ENCODE measurements at regions not wholly inside any gene's neighbourhood (a gene's known extent, or its start where the extent isn't known, plus 50 kb on each side); places are given as distances from the start of the nearest gene placed in this dataset.
"Not testable (repeated sequence)": the region's sequence is repeated elsewhere in the genome, so short reads cannot be mapped to it uniquely, and the experiment has no call there.

DNA sequence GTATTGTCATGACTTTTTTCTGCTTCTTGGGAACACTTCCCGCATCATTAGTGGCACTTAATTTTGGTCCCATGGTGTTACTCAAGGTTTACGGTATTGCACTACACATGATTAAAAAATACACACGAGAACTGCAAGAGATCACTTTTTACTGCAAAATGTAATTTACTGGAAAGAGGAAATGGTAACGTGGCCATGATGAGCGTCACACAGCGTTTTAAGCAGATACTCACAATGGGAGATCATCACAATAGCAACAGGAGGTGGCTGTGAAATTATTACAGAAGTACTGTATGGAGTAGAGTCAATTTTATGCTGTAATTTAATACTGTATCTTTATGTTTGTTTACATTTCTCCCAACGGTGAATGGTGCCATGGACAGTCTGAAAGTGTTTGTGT is 1510.3 kb downstream of the AMY1C start:
- no peak overlapping the region for H3K4me3 ChIP-seq (ENCODE audit: low read length, poor library complexity, severe bottlenecking)
- H3K27me3 ChIP-seq (ENCODE audit: insufficient read depth, low read length, poor library complexity, severe bottlenecking), result no peaks in the 10 kb centered on the region
- H3K79me2 ChIP-seq (ENCODE audit: insufficient read depth, low read length), result no peaks in the 10 kb centered on the region
- H3K9me2 ChIP-seq (replicated peaks; ENCODE audit: low read depth, low read length), result no peaks in the 10 kb centered on the region
- H3F3A ChIP-seq (ENCODE audit: low read depth), result no peaks in the 10 kb centered on the region
- no peak overlapping the region for H2AFZ ChIP-seq (ENCODE audit: low read length)
- no peaks in the 10 kb centered on the region; the same call in 1 of the 2 replicates for H3K9me3 ChIP-seq (ENCODE audit: insufficient read depth, low read depth, low read length)
- no peak overlapping the region for H3K4me2 ChIP-seq (ENCODE audit: low read depth, low read length, poor library complexity, severe bottlenecking)
- TF ChIP-seq EZH2phosphoT487 (IDR thresholded peaks at IDR 0.05; ENCODE audit: borderline replicate concordance), result no peak
- TF ChIP-seq, protein P1, sequence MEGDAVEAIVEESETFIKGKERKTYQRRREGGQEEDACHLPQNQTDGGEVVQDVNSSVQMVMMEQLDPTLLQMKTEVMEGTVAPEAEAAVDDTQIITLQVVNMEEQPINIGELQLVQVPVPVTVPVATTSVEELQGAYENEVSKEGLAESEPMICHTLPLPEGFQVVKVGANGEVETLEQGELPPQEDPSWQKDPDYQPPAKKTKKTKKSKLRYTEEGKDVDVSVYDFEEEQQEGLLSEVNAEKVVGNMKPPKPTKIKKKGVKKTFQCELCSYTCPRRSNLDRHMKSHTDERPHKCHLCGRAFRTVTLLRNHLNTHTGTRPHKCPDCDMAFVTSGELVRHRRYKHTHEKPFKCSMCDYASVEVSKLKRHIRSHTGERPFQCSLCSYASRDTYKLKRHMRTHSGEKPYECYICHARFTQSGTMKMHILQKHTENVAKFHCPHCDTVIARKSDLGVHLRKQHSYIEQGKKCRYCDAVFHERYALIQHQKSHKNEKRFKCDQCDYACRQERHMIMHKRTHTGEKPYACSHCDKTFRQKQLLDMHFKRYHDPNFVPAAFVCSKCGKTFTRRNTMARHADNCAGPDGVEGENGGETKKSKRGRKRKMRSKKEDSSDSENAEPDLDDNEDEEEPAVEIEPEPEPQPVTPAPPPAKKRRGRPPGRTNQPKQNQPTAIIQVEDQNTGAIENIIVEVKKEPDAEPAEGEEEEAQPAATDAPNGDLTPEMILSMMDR (conservative IDR thresholded peaks at IDR 0.05; ENCODE audit: low read length), result no peak
- H3K36me3 ChIP-seq (ENCODE audit: insufficient read depth, low read length), result no peaks in the 10 kb centered on the region
- H3K4me1 ChIP-seq (ENCODE audit: insufficient read depth, low read length, poor library complexity, severe bottlenecking), result no peaks in the 10 kb centered on the region
- H4K20me1 ChIP-seq (ENCODE audit: insufficient read depth, low read length, poor library complexity, severe bottlenecking), result no peaks in the 10 kb centered on the region
- H3K9ac ChIP-seq (ENCODE audit: low read depth, low read length, poor library complexity, severe bottlenecking), result no peak overlapping the region

DNA sequence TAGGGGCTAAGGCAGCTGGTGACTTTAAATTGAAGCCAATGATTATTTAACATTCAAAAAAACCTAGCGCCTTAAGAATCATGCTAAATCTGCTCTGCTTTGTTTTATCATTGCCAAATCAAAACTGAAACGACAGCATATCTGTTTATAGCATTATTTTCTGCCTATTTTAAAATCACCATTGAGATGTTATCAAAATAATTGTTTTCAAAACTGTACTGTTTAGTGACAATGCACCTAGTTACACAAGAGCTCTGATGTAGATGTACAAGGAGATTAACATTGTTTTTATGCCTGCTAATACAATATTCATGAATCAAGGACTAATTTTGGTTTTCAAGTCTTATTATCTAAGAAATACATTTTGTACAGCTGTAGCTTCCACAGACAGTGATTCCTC is 1521.3 kb downstream of the AMY1C start:
- TF ChIP-seq, protein P1 (conservative IDR thresholded peaks at IDR 0.05; ENCODE audit: low read length), result no peak
- no peak for TF ChIP-seq EZH2phosphoT487 (IDR thresholded peaks at IDR 0.05; ENCODE audit: borderline replicate concordance)
- no peaks in the 10 kb centered on the region for H3K27me3 ChIP-seq (ENCODE audit: insufficient read depth, low read length, poor library complexity, severe bottlenecking)
- no peaks in the 10 kb centered on the region for H3F3A ChIP-seq (ENCODE audit: low read depth)
- H3K4me2 ChIP-seq (ENCODE audit: low read depth, low read length, poor library complexity, severe bottlenecking), result no peak overlapping the region
- no peak overlapping the region for H3K9ac ChIP-seq (ENCODE audit: low read depth, low read length, poor library complexity, severe bottlenecking)
- no peak overlapping the region for H3K4me3 ChIP-seq (ENCODE audit: low read length, poor library complexity, severe bottlenecking)
- H3K4me1 ChIP-seq (ENCODE audit: insufficient read depth, low read length, poor library complexity, severe bottlenecking), result no peaks in the 10 kb centered on the region
- H4K20me1 ChIP-seq (ENCODE audit: insufficient read depth, low read length, poor library complexity, severe bottlenecking), result no peaks in the 10 kb centered on the region
- no peak overlapping the region for H2AFZ ChIP-seq (ENCODE audit: low read length)
- H3K9me2 ChIP-seq (replicated peaks; ENCODE audit: low read depth, low read length), result no peaks in the 10 kb centered on the region
- H3K79me2 ChIP-seq (ENCODE audit: insufficient read depth, low read length), result no peaks in the 10 kb centered on the region
- H3K9me3 ChIP-seq (ENCODE audit: insufficient read depth, low read depth, low read length), result no peaks in the 10 kb centered on the region
- H3K36me3 ChIP-seq (ENCODE audit: insufficient read depth, low read length), result no peaks in the 10 kb centered on the region

DNA sequence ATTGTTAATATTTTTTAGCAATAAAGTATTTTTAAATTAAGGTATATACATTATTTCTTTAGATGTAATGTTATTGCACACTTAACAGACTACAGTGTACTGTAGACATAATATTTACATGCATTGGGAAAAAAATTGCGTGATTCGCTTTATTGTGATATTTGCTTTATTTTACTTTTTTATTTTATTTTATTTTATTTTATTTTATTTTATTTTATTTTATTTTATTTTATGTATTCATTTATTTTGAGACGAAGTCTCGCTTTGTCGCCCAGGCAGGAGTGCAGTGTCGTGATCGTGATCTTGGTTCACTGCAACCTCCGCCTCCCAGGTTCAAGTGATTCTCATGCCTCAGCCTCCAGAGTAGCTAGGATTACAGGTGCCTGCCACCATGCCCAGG is 1522.7 kb downstream of the AMY1C start:
- H3F3A ChIP-seq (ENCODE audit: low read depth); H3K36me3 ChIP-seq (ENCODE audit: insufficient read depth, low read length); H3K9me3 ChIP-seq (ENCODE audit: insufficient read depth, low read depth, low read length); H3K27me3 ChIP-seq (ENCODE audit: insufficient read depth, low read length, poor library complexity, severe bottlenecking); H2AFZ ChIP-seq (ENCODE audit: low read length); H3K79me2 ChIP-seq (ENCODE audit: insufficient read depth, low read length); H3K4me1 ChIP-seq (ENCODE audit: insufficient read depth, low read length, poor library complexity, severe bottlenecking); H3K9ac ChIP-seq (ENCODE audit: low read depth, low read length, poor library complexity, severe bottlenecking); H3K9me2 ChIP-seq (replicated peaks; ENCODE audit: low read depth, low read length); H3K4me3 ChIP-seq (ENCODE audit: low read length, poor library complexity, severe bottlenecking); H4K20me1 ChIP-seq (ENCODE audit: insufficient read depth, low read length, poor library complexity, severe bottlenecking); H3K4me2 ChIP-seq (ENCODE audit: low read depth, low read length, poor library complexity, severe bottlenecking): not testable (repeated sequence)

DNA sequence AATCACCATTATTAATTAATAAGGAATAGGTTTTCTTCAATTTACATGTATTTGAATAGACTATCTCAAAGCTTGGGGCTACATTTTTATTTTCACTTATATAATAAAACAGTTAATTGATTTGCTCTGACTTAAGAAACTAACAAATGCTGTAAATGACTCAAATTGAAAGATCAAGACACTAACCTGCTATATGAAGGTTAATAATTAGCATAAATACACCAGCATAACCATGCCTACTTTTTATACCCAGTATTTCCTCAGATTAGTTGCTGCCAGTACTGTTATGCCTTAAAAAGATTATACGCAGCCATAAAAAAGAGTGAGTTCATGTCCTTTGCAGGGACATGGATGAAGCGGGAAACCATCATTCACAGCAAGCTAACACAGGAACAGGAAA is 1545.1 kb downstream of the AMY1C start:
- H3K4me3 ChIP-seq (ENCODE audit: low read length, poor library complexity, severe bottlenecking), result no peak overlapping the region
- no peak overlapping the region for H3K9ac ChIP-seq (ENCODE audit: low read depth, low read length, poor library complexity, severe bottlenecking)
- TF ChIP-seq, protein P1 (conservative IDR thresholded peaks at IDR 0.05; ENCODE audit: low read length), result no peak
- TF ChIP-seq EZH2phosphoT487 (IDR thresholded peaks at IDR 0.05; ENCODE audit: borderline replicate concordance), result no peak
- no peak overlapping the region for H2AFZ ChIP-seq (ENCODE audit: low read length)
- no peak overlapping the region for H3K4me2 ChIP-seq (ENCODE audit: low read depth, low read length, poor library complexity, severe bottlenecking)
- no peaks in the 10 kb centered on the region for H3K9me2 ChIP-seq (replicated peaks; ENCODE audit: low read depth, low read length)
- no peaks in the 10 kb centered on the region for H3K79me2 ChIP-seq (ENCODE audit: insufficient read depth, low read length)
- no peaks in the 10 kb centered on the region for H3K4me1 ChIP-seq (ENCODE audit: insufficient read depth, low read length, poor library complexity, severe bottlenecking)
- no peaks in the 10 kb centered on the region for H3K36me3 ChIP-seq (ENCODE audit: insufficient read depth, low read length)
- no peaks in the 10 kb centered on the region for H3F3A ChIP-seq (ENCODE audit: low read depth)
- no peaks in the 10 kb centered on the region for H4K20me1 ChIP-seq (ENCODE audit: insufficient read depth, low read length, poor library complexity, severe bottlenecking)
- H3K9me3 ChIP-seq (ENCODE audit: insufficient read depth, low read depth, low read length), result no peaks in the 10 kb centered on the region
- no peaks in the 10 kb centered on the region for H3K27me3 ChIP-seq (ENCODE audit: insufficient read depth, low read length, poor library complexity, severe bottlenecking)
